Stimulated activated CD4-positive, alpha-beta T cell treated with anti-CD3 and anti-CD28 coated beads, Interleukin-4, amount 100 ng/mL, for 48 hours (primary cell): ENCODE measurements at regions not wholly inside any gene's neighbourhood (a gene's known extent, or its start where the extent isn't known, plus 50 kb on each side); places are given as distances from the start of the nearest gene placed in this dataset.
"Not testable (repeated sequence)": the region's sequence is repeated elsewhere in the genome, so short reads cannot be mapped to it uniquely, and the experiment has no call there.

ENCODE experiments used
- DNase-seq, 2 donors: peaks; one replicate each; pipeline ENCODE4 v3.0.0-alpha.2; 2020; ENCODE audit warnings: low read depth in 2 of 2

DNA sequence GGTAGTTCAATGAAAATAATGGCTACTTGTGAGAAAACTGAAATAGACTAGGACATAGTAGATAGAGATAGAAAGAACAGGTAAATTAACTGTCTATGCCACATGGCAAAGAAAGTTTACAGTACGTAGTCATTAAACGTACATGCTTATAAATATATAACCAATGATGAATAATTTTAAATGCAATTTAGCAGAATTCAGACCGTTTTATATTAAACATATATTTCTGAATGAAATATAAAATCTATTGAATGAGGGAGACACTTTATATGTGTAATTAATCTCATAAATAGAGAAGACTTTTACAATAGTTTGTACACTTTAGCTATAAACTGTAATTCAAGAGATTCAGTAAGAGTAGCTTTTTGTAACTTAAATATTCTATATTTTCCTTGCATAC is 124.4 kb upstream of the VPREB1 start:
- DNase-seq = no peak

DNA sequence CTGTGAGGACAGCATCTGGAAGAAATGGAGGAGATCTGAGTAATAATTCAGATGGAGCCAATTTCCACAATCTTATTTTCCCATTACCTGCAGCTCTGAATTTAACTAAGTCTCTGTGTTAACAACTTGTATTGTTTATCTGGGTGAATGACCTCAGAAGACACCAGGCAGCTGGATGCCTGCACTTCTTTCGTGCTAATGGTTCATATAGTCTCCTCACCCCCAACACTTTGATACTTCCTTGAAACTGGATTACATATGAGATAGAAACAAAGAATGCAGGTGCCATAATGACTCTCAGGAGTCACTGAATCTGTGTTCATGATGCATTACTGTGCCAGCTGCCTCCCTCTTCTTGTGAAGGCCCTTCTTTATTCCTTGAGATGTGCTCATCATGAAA is 125.6 kb upstream of the VPREB1 start:
- DNase-seq = no peak

DNA sequence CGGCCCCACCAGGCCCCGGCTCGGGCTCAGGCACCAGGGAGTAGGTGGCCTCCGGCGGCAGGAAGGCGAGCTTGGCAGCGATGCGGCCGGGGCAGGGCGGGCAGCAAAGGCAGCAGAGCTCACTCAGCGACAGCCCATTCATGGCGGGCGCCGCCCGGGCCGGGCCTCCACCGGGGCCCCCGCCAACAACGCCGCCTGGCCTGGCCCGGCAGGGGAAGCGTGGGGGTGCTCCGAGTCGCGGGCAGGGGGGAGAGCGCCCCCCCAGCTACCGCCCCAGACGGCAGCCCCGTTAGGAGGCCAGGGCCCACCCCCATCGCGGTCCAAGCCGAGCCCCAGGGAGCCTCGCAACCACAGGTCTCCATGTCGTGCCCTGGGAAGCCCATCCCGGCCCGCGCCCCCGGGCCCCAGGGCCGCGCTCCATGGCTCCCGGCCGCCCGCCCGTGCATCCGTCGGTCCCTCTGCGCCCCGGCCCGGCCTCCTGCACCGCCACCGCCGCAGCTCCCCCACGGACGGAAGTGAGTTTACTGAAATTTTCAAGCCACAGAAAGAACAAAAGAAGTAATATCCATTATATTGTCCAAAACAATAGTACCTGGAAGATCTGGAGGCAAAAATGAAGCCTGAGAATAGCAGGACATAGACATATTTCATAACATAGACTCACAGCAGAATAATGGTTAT is 126.6 kb upstream of the VPREB1 start:
- DNase-seq = not testable (repeated sequence)

DNA sequence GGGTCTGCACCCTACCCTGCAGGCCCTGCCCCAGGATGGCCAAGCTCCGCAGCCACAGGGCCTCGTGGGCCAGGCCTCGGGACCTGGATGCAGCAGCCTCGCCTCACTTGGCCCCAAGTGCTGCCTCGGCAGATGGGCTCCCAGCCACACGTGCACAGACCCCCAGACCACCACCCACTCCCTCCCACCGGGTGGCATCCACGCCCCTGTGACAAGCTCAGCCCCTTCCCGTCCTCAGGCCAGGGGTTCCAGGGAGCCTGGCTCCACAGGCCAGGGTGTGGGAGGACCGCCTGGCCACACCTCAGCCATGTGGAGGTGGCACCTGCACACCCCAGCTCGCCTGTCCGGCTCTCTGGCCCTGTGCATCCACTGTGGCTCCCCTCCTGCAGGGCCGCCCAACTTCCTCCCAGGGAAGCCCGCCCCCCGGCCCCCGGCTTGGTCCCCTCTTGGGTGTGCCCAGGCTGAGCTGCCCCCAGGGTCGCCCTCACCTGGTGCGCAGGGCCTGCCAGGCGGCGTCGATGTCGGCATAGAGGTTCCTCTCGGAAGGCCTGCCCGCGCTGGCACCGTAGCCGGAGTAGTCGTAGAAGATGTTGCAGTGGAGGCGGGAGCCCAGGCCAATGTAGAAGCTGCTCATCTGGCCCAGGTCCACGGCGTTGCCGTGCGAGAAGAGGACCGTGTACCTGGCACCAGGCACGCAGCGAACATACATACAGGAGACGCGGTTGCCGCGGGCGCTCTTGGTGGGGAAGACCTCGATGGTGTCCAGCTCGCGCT is 127.4 kb upstream of the VPREB1 start:
- DNase-seq = not testable (repeated sequence)

DNA sequence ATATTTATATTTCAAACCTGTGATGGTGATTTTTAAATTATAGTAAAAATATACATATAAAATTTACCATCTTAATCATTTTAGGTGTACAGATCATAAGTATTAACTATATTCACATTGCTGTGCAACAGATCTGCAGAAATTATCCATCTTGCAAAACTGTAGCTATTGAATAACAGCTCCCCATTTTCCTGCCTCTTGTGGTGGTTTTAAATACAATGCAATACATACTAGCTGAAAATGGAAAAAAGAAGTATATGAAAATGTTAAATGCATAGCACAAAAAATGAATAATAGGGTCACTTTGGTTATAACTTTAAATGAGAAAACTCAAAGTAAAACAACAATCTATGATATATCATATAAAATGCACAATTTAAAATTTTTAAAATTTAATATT is 130.9 kb upstream of the VPREB1 start:
- DNase-seq = no peak

DNA sequence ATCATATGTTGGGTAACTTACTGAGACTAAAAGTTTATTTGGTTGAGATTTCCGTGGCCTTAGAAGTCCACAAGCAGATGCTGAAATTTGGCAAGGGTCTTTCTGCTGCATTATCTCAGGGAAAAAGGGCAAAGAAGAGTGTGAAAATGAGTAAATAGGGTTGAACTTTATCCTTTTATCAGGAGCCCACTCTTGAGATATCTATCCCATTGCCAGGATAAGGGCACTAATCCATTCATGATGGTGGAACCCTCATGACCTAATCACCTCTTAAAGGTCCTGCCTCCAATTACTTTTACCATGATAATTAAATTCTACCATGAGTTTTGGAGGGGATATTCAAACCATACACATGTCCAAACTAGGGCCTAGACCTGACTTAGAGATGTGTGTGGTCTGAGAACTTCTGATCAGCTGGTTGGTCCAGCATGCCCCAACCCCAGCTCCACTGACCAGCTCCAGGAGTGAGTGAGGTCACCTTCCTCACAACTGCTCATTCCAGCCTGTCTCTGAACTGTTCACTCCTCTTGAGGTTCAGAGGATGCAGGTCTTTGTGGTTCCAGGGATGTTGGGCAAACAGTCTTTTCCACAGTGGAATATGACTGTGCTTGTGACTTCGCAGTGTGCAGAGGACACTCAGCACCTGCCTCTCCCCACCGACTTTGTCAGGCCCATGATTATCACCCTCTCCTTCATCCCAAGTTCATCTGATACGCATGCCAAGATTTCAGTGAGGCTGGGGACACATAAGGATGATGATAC is 130.1 kb upstream of the TOP3B start:
- DNase-seq = no peak

DNA sequence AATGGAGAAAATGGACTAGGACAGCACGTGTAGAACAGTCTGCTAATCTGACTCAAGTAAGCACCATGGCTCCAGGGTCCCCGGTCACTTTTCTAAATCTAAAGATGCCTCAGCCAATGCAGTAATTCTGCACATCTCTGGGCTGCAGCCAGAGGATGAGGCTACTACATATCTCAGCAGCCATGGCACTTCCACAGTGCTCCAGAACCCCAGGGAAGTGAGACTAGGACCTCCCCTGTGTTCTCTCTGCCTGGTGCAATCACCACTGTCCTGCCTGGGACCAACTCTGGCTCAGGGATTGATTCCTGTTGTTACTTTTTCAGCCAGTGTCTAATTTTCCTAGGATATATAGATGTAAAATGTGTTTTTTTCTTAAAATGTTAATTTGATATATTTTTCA is 129.4 kb upstream of the TOP3B start:
- DNase-seq = no peak

DNA sequence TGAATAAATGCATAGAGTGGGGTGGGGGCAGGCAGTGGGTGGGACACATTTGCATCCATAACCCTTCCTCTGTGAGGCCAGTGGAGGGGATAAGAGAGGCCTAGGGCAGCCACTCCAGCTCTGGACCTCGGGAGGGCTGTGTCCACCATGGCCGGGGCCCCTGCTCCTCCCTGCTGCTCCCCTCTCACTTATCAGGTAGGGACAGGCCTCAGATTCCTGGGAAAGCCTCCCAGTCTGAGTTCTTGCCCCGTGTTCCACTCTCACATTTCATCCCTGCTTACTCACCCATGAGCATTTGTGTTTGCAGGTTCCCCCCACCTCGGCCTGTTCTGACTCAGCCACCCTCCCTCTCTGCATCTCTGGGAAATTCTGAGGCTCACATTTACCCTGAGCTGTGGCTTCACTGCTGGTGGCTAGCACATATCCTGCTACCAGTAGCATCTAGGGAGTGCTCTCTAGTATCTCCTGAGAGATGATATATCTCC is 128.7 kb upstream of the TOP3B start:
- peak; percentile 43 to 44 for DNase-seq

DNA sequence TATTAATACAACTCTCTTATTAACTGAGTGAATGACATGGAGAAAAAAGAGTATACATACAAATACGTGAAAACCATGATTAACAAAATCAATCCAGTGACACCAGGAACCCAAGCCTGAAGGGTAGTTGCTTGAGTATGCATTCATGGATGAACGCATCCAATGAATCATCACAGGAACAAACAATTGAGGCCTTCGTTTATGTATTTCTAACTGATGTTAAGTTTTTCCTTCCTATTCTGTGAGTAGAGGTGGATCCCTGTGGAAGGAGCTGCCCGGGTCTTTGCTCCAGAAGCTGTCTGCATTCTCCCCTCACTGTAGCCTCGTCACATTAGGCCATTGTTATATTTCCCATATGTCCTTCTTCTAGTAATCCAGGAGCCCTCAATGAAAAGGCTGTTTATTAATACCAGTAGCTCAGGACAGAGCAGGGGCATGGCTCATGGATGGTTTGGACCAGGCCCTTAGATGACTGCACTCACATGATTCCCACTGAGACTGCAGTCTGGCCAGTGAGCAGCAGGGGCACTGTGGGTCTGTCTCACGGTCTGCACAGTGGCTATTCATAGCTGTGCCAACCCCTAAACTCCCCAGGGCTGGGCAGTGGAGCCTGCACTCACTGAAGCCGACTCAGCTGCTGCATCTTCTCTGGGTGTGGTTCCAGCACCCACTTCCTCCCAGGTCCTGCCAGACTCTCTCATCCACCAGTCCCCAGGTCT is 128.1 kb upstream of the TOP3B start:
- DNase-seq = peak; percentile 32 to 40

DNA sequence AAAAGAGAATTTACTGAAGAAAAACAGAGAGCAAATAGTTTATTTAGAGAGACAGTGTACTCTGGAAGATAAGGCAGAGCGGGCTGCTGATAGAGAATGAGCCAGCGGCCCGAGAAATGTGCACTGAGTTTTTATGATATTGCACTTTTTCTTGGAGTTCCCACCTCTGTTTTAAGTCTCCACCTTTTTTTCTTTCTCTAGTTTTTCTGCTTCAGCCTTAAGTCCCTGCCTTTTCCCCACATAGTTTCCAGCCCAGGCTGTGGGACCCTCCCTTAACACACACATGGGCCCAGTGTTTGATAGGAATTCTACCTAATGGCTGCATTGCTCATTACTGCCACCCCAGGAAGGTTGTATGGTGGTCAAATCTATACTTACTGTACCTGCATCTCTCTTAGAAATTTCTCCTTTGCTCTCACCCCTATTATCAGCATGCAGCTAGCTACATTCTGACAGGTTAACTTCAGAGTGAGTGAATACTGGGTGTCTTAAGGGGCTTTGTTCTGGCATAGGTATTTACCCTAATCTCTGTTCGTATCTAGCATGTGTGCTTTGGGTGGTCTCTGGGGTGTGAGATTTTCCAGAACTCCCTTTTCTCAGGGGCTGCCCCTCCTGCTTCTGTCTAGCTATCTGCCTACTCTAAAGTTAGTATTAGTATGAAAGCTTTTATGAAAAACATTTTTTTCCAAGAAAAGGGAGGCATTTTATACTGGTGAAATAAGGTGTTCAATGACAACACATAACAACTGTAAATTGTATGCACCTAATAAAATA is 127.3 kb upstream of the TOP3B start:
- no peak for DNase-seq

DNA sequence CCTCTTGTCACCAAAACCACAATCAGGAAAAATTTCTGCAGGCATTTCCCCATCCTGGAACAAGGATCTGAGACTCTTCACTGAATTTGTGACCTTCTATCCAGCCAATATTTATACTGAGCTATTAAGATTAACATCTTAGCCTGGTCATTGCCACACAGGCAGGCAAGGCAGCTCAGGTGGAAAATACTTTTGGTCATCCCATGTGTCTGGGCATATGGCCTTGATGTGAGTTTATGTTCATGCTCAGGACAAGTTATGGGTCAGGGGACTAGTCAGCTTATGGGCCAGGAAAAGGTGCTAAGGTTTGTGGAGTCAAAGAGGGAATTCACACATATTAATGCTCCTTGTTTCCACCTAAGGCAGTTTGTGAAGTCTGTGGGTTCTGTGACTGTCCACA is 124.3 kb upstream of the TOP3B start:
- no peak for DNase-seq

DNA sequence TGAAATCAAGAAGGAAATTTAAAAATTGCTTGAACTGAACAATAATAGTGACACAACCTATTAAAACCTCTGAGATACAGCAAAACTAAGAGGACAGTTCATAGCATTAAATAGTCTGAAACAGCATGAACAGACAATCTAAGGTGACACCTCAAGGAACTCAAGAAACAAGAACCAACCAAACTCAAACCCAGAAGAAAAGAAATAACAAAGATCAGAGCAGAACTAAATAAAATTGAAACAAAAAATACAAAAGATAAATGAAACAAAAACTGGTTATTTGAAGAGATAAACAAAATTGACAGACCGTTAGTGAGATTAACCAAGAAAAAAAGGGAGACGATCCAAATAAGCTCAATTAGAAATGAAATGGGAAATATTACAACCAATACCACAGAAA is 122.8 kb upstream of the TOP3B start:
- DNase-seq = no peak

DNA sequence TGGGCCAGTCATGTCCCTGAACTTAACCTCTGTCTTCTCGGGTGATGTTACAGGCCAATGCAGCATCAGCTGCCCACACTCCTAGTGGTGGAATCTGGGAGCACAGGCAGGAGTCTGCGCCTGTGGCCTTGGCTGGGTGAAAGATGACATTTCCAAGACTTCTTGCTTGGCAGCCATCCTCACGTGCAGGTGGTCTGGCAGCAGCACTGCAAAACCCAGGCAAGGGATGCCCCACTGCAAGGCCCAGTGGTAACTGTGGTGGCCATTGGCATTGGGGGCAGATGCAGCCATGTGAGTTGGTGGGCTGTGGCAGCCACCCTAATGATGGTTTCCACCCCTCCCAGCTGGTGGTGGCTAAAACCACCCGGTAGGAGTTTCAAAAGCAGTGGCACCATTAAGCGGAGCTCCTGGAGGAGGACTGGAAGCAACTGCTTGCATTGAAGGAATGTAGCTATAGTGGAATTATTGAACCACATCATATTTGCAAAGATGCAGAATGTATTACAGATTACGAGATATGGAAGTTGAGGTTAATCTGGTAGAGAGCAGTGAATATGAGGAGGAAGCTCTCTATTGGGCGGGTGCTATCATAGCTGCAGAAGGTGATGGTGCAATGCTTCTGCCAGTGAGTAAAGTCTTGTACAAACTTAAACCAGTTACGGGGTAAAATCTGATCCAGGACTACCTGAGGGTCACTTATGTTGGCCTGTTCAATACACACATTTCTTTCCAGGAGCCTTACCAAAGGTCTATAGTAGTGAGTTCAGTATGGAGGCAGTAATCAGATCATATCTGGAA is 120.7 kb upstream of the TOP3B start:
- DNase-seq = peak; percentile 26 to 30

DNA sequence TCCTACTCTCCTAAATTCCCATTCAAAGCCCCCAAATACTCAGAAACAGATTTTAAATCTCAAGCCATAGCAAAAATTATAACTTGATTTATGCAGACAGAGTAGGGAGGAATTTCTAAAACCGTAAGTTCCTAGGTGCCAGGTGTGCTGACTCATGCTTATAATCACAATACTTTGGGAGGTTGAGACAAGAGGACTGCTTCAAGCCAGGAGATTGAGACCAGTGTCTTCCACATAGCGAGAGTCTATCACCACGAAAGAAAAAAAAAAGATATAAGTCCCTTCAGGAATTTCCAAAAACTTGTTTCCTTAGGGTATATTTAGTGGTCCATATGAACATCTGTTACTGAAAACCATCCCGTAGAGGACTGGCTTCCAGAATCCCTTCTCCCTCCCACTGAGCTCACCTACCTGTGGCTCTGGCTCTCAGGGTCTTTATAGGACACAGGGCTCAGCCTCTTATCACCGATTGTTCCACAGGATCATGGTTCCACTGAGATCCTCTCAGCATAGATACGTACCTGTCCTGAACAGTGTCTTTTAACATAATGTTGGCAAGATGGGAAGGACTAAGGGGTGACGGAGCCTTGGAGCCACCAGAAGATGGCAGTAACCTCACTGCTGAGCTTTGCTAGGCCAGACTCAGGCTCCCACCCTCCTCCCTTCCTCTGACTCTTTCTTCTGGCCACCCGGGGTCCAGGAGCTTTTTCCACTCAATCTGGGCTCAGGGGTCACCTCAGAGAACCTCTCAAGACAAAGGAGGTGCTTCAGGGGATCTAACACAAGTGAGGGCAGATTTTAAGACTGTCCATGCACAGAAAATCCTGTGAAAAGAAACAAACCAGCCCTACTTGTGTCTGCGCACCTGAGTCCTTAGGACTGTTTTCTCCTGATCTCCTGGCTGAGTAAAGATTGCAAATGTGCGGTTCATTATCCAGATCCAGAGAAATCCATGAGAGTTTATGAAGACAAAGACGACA is 117.5 kb upstream of the TOP3B start:
- no peak for DNase-seq

DNA sequence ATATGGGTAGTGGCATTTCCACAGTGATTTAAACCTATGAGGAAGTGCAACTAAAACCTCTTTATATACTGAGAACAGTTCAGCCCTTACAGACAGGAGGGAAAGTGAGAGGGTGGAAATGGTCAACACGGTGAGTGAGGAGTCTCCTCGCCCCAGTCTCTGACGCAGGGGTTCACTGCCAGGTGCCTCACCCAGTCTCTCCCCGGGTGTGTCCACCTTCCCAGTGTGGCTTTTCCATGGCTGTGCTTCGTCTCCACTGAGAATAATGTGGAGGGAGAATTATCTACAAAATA is 116.6 kb upstream of the TOP3B start:
- no peak for DNase-seq

DNA sequence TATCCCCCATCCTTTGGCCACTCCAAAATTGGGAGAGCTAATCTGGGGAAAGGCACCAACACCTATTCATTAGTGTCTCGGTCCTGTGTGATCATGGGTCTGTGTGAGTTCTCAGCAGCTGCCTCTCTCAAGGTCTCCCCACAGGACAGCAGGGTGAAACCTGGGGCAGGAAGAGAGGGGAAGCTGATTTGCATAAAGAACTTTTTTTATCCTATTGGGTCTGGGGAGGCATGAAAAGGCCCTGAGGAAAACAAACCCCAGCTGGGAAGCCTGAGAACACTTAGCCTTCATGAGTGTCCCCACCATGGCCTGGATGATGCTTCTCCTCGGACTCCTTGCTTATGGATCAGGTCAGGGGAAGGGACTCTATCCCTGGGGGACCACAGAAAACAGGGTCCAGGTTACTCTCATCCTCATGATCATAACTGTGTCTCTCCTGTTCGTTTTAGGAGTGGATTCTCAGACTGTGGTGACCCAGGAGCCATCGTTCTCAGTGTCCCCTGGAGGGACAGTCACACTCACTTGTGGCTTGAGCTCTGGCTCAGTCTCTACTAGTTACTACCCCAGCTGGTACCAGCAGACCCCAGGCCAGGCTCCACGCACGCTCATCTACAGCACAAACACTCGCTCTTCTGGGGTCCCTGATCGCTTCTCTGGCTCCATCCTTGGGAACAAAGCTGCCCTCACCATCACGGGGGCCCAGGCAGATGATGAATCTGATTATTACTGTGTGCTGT is 116.0 kb upstream of the TOP3B start:
- DNase-seq = no peak

DNA sequence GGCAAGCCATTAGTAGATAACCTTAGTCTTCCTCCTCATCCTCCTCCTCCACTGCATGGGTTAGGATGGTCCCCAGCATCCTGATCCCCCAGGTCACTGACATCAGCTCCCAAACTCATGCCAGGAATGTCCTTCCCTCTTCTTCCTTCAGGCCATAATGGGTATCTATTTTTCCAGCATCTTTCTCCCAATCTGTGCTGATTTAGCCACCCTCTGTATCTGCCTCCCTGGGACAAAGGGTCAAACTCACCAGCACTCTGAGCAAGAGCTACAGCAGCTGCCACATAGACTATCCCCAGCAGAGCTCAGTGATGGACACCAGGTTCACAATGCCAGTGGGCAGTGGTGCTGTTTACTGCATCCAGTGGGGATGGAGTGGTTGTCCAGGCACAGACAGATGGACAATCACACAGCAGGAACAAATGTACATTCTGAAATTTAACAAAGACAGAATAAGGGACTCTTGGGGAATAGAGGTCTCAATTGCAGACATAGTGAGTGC is 115.2 kb upstream of the TOP3B start:
- no peak for DNase-seq

DNA sequence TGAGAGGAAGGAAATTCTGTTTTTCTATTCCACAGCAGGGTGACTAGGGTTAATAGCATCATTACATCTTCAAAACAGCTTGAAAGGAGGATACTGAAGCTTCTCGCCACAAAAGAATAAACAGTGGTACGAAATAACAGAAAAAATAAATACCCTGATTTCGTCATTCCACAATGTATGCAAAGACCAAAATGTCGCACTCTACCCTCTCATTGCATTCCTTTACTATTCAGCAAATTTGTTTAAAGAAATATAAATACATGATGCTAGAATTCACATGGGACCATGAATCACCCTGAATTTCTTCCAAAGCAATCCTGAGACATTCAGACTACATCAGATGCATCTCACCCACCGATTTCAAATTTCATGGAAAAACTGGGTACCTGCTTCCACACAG is 112.3 kb upstream of the TOP3B start:
- DNase-seq = no peak
